Fibroblast of villous mesenchyme (primary cell): ENCODE measurements at regions not wholly inside any gene's neighbourhood (a gene's known extent, or its start where the extent isn't known, plus 50 kb on each side); places are given as distances from the start of the nearest gene placed in this dataset.

ENCODE experiments used
- DNase-seq: peaks from one replicate; pipeline ENCODE4 v3.0.0-alpha.2; 2010; ENCODE audit warnings: low read depth
- H3K4me3 ChIP-seq: 2 replicates; pipeline ENCODE4 v1.5.1; 2011; ENCODE audit warnings: low read depth, mild to moderate bottlenecking, low read length
- TF ChIP-seq, protein P1 (sequence below): IDR thresholded peaks from 2 replicates; pipeline ENCODE4 v1.5.1; 2012; ENCODE audit warnings: low read depth, mild to moderate bottlenecking, low read length; ENCODE audit not compliant: insufficient read depth

DNA sequence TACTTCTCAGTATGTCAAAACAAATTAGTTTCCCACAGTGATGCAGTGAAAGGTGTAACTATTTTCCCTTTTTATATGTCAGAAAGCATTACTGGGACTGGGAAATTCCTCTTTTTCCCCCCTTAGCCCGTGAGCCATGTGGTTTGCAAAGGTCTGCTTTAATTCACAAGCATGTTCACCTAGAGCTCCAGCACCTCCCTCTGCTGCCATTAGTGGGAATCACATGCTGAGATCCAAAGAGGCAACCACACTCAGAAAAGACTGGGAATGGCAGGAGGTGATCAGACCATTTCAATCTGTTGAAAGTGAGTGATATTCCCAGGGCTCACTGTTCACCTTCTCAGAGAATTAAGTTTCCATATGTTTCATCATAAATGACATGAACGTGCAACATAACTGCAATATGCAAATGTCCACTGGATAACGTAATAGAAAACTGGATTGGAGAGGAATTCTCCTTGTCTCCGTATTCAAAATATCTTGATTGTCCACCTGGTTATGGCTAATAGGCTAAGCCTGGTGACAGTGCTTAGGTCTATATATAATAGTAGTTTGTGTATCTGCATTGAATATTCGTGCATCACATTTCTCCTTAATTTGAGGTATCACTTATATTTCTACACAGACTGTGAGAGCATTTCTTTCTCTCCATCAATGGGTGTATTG is 703.5 kb upstream of the WWC1 start:
- TF ChIP-seq, protein P1, sequence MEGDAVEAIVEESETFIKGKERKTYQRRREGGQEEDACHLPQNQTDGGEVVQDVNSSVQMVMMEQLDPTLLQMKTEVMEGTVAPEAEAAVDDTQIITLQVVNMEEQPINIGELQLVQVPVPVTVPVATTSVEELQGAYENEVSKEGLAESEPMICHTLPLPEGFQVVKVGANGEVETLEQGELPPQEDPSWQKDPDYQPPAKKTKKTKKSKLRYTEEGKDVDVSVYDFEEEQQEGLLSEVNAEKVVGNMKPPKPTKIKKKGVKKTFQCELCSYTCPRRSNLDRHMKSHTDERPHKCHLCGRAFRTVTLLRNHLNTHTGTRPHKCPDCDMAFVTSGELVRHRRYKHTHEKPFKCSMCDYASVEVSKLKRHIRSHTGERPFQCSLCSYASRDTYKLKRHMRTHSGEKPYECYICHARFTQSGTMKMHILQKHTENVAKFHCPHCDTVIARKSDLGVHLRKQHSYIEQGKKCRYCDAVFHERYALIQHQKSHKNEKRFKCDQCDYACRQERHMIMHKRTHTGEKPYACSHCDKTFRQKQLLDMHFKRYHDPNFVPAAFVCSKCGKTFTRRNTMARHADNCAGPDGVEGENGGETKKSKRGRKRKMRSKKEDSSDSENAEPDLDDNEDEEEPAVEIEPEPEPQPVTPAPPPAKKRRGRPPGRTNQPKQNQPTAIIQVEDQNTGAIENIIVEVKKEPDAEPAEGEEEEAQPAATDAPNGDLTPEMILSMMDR: peak; percentile 69
- H3K4me3 ChIP-seq: no peak overlapping the region
- DNase-seq: peak; percentile 22

DNA sequence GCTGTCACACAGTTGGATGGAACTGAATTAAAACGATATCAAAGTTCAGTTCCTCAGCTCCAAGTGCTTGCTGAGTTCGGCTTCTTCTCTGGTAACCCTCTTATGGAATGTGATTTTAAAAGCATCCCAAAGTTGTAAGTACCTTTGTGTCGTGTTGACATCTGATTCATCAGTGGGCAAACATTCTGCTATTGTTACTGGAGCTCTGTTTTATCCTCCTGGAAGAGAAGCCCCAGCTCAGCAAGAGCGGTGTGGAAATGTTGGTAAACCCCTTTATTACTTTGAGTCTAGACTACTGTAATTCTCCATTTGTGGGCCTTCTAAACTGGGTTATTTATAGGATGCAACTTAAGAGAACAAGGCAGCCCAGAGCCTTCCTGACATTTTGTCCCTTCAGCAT is 699.3 kb upstream of the WWC1 start:
- no peak overlapping the region for H3K4me3 ChIP-seq
- no peak for DNase-seq
- TF ChIP-seq, protein P1: no peak

DNA sequence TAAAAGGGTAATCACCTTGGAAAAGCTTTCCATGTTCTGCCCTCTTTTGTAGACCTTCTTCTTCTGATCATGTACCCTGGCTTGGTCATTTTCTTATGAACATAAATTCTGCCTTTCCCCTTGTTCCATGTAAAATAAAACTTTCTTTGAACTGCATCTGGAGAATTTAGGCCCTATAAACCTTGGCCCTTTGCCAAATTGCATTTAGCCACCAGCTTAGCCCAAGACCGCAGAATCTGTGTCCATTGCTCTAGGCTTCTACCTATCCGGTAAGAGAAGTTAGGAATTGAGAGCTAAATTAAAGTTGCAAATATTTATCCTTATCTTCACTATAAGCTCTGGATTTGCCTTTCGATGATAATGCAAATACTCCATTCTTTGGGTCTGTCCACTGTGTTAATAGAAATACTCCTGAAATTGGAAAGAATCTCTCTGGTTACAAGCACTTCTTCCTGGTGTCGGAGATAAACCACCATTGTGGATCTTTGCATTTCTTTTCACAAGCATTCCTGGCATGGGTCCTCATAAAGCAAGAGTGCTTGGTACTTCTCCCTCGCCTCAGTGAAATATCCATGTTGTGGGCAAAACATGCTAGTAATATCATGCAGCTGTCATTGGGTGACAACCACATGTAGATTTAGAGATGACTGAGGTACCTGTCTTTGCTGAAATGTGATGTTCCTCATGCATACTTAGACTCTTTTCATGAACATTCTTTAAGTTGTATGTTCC is 698.0 kb upstream of the WWC1 start:
- H3K4me3 ChIP-seq: no peak overlapping the region
- TF ChIP-seq, protein P1: no peak
- no peak for DNase-seq

DNA sequence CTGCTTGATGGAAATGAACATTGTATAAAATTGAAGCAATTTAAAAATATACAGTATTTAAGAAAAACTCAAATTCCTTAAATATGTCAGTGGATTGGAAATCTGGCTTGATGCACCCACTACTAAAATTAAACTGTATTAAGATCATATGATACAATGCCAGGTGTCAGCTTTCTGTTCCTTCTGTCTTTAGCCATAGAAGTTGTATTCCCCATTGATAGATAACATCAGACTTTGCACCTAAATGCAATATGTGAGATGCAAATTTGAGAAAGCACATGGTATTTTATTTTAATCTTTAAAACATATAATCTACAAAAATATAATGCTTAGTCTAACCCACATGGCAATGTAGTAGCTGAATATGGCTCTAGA is 697.4 kb upstream of the WWC1 start:
- TF ChIP-seq, protein P1: no peak
- no peak for DNase-seq
- H3K4me3 ChIP-seq: no peak overlapping the region

DNA sequence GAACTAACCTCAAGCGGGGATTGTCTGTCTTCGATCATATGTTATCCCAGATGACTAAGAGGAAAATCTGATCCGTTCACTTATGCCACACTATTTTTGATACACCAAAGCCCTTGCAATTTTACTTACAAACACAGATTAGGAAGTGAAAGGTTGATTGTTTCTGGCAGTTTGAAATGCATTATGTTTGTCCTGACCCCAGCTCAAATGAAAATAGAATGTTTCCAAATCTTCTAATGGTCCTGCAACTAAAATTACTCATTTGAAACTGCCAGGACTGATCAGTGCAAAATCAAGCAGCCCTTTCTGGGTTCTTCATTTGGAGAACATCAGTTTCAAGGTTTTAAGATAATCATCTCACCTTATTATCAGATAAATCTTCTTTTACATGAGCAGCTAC is 696.7 kb upstream of the WWC1 start:
- H3K4me3 ChIP-seq: no peak overlapping the region
- TF ChIP-seq, protein P1: no peak

DNA sequence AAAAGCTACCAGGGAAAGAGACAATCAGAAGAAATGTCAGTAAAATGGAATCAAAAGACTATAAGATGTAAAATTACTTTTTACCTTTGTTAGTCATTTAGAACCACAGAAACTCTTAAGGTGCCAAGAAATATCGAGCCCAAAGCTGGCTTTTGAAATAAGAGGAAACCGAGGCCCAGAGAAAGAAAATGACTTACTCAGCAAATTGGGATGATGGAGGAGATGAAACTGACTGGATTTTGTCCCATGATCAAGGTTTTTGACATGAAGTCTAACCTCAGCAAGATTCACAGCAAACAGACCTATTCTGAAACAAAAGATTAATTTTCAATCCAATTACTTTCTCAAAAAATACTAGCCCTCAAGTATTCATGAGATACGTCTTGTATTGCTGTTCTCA is 696.2 kb upstream of the WWC1 start:
- TF ChIP-seq, protein P1: no peak
- no peak for DNase-seq
- no peak overlapping the region for H3K4me3 ChIP-seq

More for the DNA sequence above, 696.7 kb upstream of the WWC1 start:
- no peak for DNase-seq
